ENCODE measurements at regions not wholly inside any gene's neighbourhood (a gene's known extent, or its start where the extent isn't known, plus 50 kb on each side); places are given as distances from the start of the nearest gene placed in this dataset.

- no peak overlapping the region for H3K27ac Mint-ChIP-seq
- Histone ChIP-seq H3K23me2 (ENCODE audit: insufficient read length, low read depth, low read length, poor library complexity, severe bottlenecking) (no peaks in the 10 kb centered on the region), H3K9ac (ENCODE audit: extremely low read depth, insufficient read length, low read length) (no peak overlapping the region), H4K91ac (ENCODE audit: insufficient read length, low read depth, low read length) (no peak overlapping the region), H3K9me3 (ENCODE audit: control insufficient read depth, low read depth, low read length) (no peaks in the 10 kb centered on the region), H4K8ac (replicated peaks; ENCODE audit: insufficient read length, low read depth, low read length) (no peak overlapping the region), H3K4me2 (ENCODE audit: insufficient read depth, insufficient read length, low read length) (no peak overlapping the region), H2BK20ac (ENCODE audit: low read depth, low read length, poor library complexity, severe bottlenecking) (no peak overlapping the region), H3K79me2 (ENCODE audit: insufficient read depth, low read length) (no peaks in the 10 kb centered on the region), H3K4me1 (ENCODE audit: insufficient read depth, low read length) (no peaks in the 10 kb centered on the region), H3K27ac (ENCODE audit: insufficient read length, low read depth, low read length) (no peak overlapping the region), H2BK120ac (ENCODE audit: low read depth, low read length, poor library complexity, severe bottlenecking) (no peak overlapping the region), H3K56ac (ENCODE audit: insufficient read length, low read depth, low read length) (no peak overlapping the region), H3K27me3 (ENCODE audit: insufficient read depth, low read length) (no peaks in the 10 kb centered on the region), H3K18ac (ENCODE audit: insufficient read length, low read depth, low read length) (no peak overlapping the region), H3K14ac (ENCODE audit: insufficient read depth, low read length) (no peak overlapping the region), H3K4ac (ENCODE audit: low read depth, low read length) (no peak overlapping the region), H4K20me1 (ENCODE audit: control insufficient read depth, insufficient read depth, insufficient read length) (no peaks in the 10 kb centered on the region), H2AFZ (ENCODE audit: low read length) (no peak overlapping the region), H3T11ph (ENCODE audit: low read length) (no peak overlapping the region), H4K5ac (ENCODE audit: insufficient read length, low read depth, low read length) (no peak overlapping the region), H3K79me1 (ENCODE audit: insufficient read depth, low read depth, low read length, poor library complexity, severe bottlenecking) (no peaks in the 10 kb centered on the region), H2BK5ac (ENCODE audit: insufficient read length, low read length) (no peak overlapping the region), H3K23ac (ENCODE audit: insufficient read length, low read depth, low read length) (no peak overlapping the region), H2BK12ac (ENCODE audit: insufficient read length, low read depth, low read length) (no peak overlapping the region), H2AK5ac (ENCODE audit: insufficient read length, low read length) (no peak overlapping the region), H2BK15ac (ENCODE audit: low read depth, low read length) (no peak overlapping the region)
- H3K4me1 Mint-ChIP-seq, result no peaks in the 10 kb centered on the region
- H3K27me3 Mint-ChIP-seq (ENCODE audit: low read depth), result no peaks in the 10 kb centered on the region
- H3K36me3 Mint-ChIP-seq (ENCODE audit: insufficient read depth in 1 of 3, low read depth in 3 of 3), result no peaks in the 10 kb centered on the region
- DNase-seq, result no peak
- no peaks in the 10 kb centered on the region; a peak in 1 of 5 replicates for H3K9me3 Mint-ChIP-seq
- TF ChIP-seq CTCF (conservative IDR thresholded peaks at IDR 0.05), result no peak
- no peak overlapping the region for H3K4me3 Mint-ChIP-seq
Measured at GRCh38 chr4:104286867-104287266, 207.8 kb downstream of the CXXC4 start.

Measured in H9 (cell line).